ENCODE measurements at regions not wholly inside any gene's neighbourhood (a gene's known extent, or its start where the extent isn't known, plus 50 kb on each side); places are given as distances from the start of the nearest gene placed in this dataset.

DNA sequence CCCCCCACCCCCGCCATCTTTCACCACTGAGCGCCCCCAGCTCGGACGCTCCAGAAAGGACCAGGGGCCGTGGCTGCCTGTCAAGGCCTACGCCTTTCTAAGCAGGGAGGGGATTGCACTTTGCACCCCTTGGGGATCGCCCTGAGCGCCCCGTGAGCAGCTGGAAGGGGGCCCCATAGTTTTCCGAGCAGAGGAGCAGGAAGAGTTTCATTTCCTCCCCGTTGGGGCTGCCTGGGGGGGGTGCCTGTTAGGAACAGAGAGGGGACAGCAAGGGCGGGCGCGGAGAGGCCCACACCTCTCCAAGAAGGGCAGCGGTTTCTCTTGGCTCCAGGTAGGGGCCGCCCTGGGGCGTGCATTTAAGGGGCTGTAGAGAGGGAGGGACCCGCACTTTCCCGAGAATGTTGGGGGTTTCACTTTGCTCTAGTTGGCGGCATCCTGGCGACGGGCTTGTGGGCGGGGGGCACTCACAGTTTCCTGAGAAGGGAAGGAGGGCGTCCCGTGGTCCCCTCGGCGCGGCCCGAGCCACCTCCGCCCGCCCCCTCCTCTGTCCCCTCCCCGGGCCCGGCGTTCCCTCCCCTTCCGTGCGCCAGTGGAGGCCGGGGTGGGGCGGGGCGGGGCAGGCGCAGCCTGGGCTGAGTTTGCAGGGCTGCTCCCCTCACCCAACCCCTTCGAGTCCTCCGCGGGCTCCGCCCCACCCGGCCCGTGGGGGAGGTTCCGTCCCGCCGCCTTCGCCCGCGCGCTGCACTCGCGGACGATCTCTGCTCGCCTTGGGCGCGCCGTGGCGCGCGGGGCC is 82.3 kb upstream of the CD99 start:
- TF ChIP-seq, protein P1, sequence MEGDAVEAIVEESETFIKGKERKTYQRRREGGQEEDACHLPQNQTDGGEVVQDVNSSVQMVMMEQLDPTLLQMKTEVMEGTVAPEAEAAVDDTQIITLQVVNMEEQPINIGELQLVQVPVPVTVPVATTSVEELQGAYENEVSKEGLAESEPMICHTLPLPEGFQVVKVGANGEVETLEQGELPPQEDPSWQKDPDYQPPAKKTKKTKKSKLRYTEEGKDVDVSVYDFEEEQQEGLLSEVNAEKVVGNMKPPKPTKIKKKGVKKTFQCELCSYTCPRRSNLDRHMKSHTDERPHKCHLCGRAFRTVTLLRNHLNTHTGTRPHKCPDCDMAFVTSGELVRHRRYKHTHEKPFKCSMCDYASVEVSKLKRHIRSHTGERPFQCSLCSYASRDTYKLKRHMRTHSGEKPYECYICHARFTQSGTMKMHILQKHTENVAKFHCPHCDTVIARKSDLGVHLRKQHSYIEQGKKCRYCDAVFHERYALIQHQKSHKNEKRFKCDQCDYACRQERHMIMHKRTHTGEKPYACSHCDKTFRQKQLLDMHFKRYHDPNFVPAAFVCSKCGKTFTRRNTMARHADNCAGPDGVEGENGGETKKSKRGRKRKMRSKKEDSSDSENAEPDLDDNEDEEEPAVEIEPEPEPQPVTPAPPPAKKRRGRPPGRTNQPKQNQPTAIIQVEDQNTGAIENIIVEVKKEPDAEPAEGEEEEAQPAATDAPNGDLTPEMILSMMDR (IDR thresholded peaks at IDR 0.05), result peak in 1 of 6 experiments; percentile 6
- TF ChIP-seq POLR2A (IDR thresholded peaks at IDR 0.05) (peak in 1 of 4 donors; percentile 64), POLR2AphosphoS5 (IDR thresholded peaks at IDR 0.05) (peak; percentile 39 to 41), EP300 (IDR thresholded peaks at IDR 0.05) (no peak)
